ENCODE measurements at regions not wholly inside any gene's neighbourhood (a gene's known extent, or its start where the extent isn't known, plus 50 kb on each side); places are given as distances from the start of the nearest gene placed in this dataset.
"Not testable (repeated sequence)": the region's sequence is repeated elsewhere in the genome, so short reads cannot be mapped to it uniquely, and the experiment has no call there.

GRCh38 chr3:67167481-67167880, 169.4 kb downstream of the KBTBD8 start:
- no peak for DNase-seq

- DNase-seq, result no peak
Observed at GRCh38 chr3:67171841-67172240, 173.7 kb downstream of the KBTBD8 start.

- DNase-seq, result not testable (repeated sequence)
Observed at GRCh38 chr3:67173130-67173529, 175.0 kb downstream of the KBTBD8 start.

- no peak for DNase-seq
Observed at GRCh38 chr3:67176396-67176795, 178.3 kb downstream of the KBTBD8 start.

- no peak for DNase-seq
Observed at GRCh38 chr3:67192466-67192865, 194.4 kb downstream of the KBTBD8 start.

- DNase-seq, result peak in 2 of 3 experiments; percentile 52 to 78
Observed at GRCh38 chr3:67196677-67197076, 198.6 kb downstream of the KBTBD8 start.

GRCh38 chr3:67198374-67198773, 200.3 kb downstream of the KBTBD8 start:
- no peak for DNase-seq

GRCh38 chr3:67200618-67201017, 202.5 kb downstream of the KBTBD8 start:
- no peak for DNase-seq

- no peak for DNase-seq
Observed at GRCh38 chr3:67201026-67201425, 202.9 kb downstream of the KBTBD8 start.

- DNase-seq, result no peak
Observed at GRCh38 chr3:67202053-67202452, 203.9 kb downstream of the KBTBD8 start.

- no peak for DNase-seq
Observed at GRCh38 chr3:67204951-67205350, 206.8 kb downstream of the KBTBD8 start.

GRCh38 chr3:67215690-67216089, 217.6 kb downstream of the KBTBD8 start:
- DNase-seq, result peak in 1 of 3 experiments; percentile 27

- no peak for DNase-seq
Observed at GRCh38 chr3:67227030-67227429, 228.9 kb downstream of the KBTBD8 start.

GRCh38 chr3:67228136-67228535, 230.0 kb downstream of the KBTBD8 start:
- DNase-seq, result peak in 1 of 3 experiments; percentile 26

- no peak for DNase-seq
Observed at GRCh38 chr3:67232642-67233041, 234.5 kb downstream of the KBTBD8 start.

- no peak for DNase-seq
Observed at GRCh38 chr3:67239353-67239752, 241.2 kb downstream of the KBTBD8 start.

- DNase-seq, result no peak
Observed at GRCh38 chr3:67241084-67241483, 243.0 kb downstream of the KBTBD8 start.

GRCh38 chr3:67244130-67244529, 246.0 kb downstream of the KBTBD8 start:
- no peak for DNase-seq

- DNase-seq, result no peak
Observed at GRCh38 chr3:67245545-67245944, 247.4 kb downstream of the KBTBD8 start.

GRCh38 chr3:67248726-67249125, 250.6 kb downstream of the KBTBD8 start:
- DNase-seq, result no peak

- DNase-seq, result not testable (repeated sequence)
Observed at GRCh38 chr3:67252906-67253305, 254.8 kb downstream of the KBTBD8 start.

GRCh38 chr3:67278015-67278618, 280.0 kb downstream of the KBTBD8 start:
- no peak for DNase-seq

GRCh38 chr3:67286586-67286985, 288.5 kb downstream of the KBTBD8 start:
- no peak for DNase-seq

GRCh38 chr3:67288466-67289106, 290.5 kb downstream of the KBTBD8 start:
- no peak for DNase-seq

- no peak for DNase-seq
Observed at GRCh38 chr3:67289626-67290025, 291.5 kb downstream of the KBTBD8 start.

All from NCI-H1417 (cell line).